ENCODE measurements at regions not wholly inside any gene's neighbourhood (a gene's known extent, or its start where the extent isn't known, plus 50 kb on each side); places are given as distances from the start of the nearest gene placed in this dataset.

DNA sequence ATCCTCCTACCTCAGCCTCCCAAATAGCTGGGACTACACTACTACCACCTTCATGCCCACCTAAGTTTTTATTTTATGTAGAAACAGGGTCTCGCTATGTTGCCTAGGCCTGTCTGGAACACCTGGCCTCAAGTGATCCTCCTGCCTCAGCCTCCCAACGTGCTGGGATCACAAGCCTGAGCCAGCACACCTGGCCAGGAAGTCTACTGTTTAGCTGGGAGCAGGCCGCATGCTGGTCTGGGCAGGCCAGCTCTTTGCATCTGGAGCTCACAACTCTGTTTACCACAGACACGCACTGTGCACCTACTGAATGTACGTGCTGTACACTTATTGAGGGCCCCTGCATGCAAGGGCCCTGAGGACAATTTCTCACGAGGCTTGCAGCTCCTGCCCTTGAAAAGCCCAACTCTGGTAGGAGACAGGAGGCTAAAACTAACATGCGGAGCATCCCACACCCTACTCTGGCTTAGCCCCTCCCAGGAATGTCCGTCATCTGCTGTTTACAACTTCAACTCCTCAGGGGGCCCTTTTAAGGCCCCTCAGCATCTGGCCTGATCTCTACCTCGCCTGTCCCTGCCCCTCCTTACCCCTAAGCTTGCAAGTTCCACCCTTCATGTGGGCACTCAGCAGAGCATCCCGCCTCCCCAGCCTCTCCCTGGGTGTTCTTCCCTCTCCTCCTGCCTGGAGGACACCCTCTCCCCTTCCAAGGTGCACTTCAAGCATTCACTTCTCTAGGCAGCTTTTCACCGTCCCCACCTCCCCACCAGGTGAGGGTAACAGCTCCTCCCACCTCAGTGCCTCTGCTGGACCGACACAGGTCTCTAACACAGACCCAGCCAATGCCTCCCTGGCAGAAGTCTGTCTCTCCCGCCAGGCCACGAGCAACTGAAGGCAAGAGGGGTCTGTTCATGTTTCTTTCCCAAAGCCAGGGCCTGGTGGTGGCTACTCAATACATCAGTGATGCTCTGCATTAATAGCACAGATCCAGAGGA, 114.2 kb upstream of the UQCRFS1 start:
- Histone ChIP-seq H3K4me1 (ENCODE audit: control insufficient read depth in 1 of 2, insufficient read depth in 2 of 2, low read length in 2 of 2) (no peaks in the 10 kb centered on the region), H3K4me2 (ENCODE audit: low read length) (no peak overlapping the region), H3K9me3 (ENCODE audit: control insufficient read depth in 1 of 2, insufficient read depth in 1 of 2, low read depth in 1 of 2, low read length in 2 of 2) (no peaks in the 10 kb centered on the region), H3K4me3 (replicated peaks in 1 of 2; ENCODE audit: low read depth in 1 of 2, low read length in 2 of 2) (no peak overlapping the region), H3K9ac (ENCODE audit: low read length) (no peak overlapping the region), H3K36me3 (ENCODE audit: control insufficient read depth in 1 of 2, insufficient read depth in 2 of 2, low read length in 2 of 2) (no peaks in the 10 kb centered on the region), H3K27ac (ENCODE audit: low read depth, low read length) (no peak overlapping the region), H3K9me2 (ENCODE audit: insufficient read depth) (no peaks in the 10 kb centered on the region), H3K79me2 (ENCODE audit: insufficient read depth, low read length) (no peaks in the 10 kb centered on the region), H2AFZ (ENCODE audit: low read depth, low read length, poor library complexity, severe bottlenecking) (no peak overlapping the region), H3K27me3 (ENCODE audit: insufficient read depth, low read length) (peaks cover 3% of the 10 kb centered on the region; the same call in 1 of the 2 replicates), H4K20me1 (ENCODE audit: insufficient read depth) (no peaks in the 10 kb centered on the region)
- ATAC-seq (no peak), DNase-seq (ENCODE audit: low read depth, low spot score) (no peak)
- ChIA-PET POLR2A (no interaction called here), CTCF (no interaction called here), RAD21 (ENCODE audit: low non-redundant PET in 1 of 2, low total read pairs in 2 of 2, uncharacterized antibody in 2 of 2, unreplicated experiment in 2 of 2) (no interaction called here)
- no TSS peak for BruUV-seq (replicated peaks)
- TF ChIP-seq, protein P1, sequence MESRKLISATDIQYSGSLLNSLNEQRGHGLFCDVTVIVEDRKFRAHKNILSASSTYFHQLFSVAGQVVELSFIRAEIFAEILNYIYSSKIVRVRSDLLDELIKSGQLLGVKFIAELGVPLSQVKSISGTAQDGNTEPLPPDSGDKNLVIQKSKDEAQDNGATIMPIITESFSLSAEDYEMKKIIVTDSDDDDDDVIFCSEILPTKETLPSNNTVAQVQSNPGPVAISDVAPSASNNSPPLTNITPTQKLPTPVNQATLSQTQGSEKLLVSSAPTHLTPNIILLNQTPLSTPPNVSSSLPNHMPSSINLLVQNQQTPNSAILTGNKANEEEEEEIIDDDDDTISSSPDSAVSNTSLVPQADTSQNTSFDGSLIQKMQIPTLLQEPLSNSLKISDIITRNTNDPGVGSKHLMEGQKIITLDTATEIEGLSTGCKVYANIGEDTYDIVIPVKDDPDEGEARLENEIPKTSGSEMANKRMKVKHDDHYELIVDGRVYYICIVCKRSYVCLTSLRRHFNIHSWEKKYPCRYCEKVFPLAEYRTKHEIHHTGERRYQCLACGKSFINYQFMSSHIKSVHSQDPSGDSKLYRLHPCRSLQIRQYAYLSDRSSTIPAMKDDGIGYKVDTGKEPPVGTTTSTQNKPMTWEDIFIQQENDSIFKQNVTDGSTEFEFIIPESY (IDR thresholded peaks at IDR 0.05; ENCODE audit: extremely low read depth, insufficient replicate concordance, low read length): no peak
- no peak for TF ChIP-seq CEBPB (IDR thresholded peaks at IDR 0.05; ENCODE audit: low read depth)
- TF ChIP-seq EGR1 (IDR thresholded peaks at IDR 0.05; ENCODE audit: low read depth): no peak
- TF ChIP-seq POLR2AphosphoS5 (IDR thresholded peaks at IDR 0.05; ENCODE audit: low read depth, low read length): no peak
- TF ChIP-seq SP1 (IDR thresholded peaks at IDR 0.05; ENCODE audit: low read depth): no peak
- TF ChIP-seq, protein P2, sequence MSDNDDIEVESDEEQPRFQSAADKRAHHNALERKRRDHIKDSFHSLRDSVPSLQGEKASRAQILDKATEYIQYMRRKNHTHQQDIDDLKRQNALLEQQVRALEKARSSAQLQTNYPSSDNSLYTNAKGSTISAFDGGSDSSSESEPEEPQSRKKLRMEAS (IDR thresholded peaks at IDR 0.05): no peak
- TF ChIP-seq POLR2A (IDR thresholded peaks at IDR 0.05; ENCODE audit: borderline replicate concordance, extremely low read depth, insufficient read depth, insufficient read length): no peak
- TF ChIP-seq ZFX (IDR thresholded peaks at IDR 0.05): no peak
- no peak for TF ChIP-seq SIN3A (IDR thresholded peaks at IDR 0.05; ENCODE audit: low read depth)
- intact Hi-C loops (cut with micrococcal nuclease): no loop called here
